ENCODE measurements at regions not wholly inside any gene's neighbourhood (a gene's known extent, or its start where the extent isn't known, plus 50 kb on each side); places are given as distances from the start of the nearest gene placed in this dataset.

DNA sequence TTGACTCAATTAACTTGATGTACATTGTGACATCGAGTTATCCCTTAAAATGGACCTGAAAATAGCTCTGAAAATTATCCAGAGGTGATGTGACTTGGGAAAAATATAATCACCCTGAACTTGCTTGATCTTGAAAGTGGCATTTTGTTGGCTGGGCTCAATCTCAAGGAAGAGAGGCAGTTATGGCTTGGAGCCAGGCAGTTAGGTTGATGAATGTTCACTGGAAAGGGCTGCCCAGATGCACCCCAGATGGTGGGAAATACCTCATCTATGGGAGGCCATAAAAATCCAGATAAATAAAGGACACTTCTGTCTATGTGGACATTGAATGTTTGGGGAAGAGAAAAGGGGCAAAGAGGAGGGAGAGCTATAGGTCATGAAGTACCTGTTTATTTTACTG is 55.7 kb upstream of the OR5AN1 start:
- DNase-seq (ENCODE audit: extremely low read depth, low read depth), result no peak
- TF ChIP-seq, protein P1, sequence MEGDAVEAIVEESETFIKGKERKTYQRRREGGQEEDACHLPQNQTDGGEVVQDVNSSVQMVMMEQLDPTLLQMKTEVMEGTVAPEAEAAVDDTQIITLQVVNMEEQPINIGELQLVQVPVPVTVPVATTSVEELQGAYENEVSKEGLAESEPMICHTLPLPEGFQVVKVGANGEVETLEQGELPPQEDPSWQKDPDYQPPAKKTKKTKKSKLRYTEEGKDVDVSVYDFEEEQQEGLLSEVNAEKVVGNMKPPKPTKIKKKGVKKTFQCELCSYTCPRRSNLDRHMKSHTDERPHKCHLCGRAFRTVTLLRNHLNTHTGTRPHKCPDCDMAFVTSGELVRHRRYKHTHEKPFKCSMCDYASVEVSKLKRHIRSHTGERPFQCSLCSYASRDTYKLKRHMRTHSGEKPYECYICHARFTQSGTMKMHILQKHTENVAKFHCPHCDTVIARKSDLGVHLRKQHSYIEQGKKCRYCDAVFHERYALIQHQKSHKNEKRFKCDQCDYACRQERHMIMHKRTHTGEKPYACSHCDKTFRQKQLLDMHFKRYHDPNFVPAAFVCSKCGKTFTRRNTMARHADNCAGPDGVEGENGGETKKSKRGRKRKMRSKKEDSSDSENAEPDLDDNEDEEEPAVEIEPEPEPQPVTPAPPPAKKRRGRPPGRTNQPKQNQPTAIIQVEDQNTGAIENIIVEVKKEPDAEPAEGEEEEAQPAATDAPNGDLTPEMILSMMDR (IDR thresholded peaks at IDR 0.05; ENCODE audit: low read depth, low read length), result no peak

- DNase-seq (ENCODE audit: extremely low read depth, low read depth), result no peak
- TF ChIP-seq, protein P1 (IDR thresholded peaks at IDR 0.05; ENCODE audit: low read depth, low read length), result no peak
Measured at GRCh38 chr11:59295435-59295834, 63.3 kb upstream of the OR5AN1 start.

DNA sequence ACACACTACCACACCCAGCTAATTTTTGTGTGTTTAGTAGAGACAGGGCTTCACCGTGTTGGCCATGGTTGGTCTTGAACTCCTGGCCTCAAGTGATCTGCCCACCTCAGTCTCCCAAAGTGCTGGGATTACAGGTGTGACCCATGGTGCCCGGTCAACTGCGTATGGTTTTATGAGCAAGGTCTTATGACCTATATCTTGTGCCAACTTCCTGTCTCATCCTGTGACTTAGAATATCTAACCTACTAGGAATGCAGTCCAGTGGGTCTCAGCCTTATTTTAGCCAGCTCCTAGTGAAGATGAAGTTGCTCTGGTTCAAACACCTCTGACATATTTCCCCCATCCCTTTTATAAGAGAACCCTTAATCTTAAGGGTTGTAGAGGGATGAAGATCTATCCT is 66.1 kb upstream of the OR5AN1 start:
- no peak for DNase-seq (ENCODE audit: extremely low read depth, low read depth)
- TF ChIP-seq, protein P1 (IDR thresholded peaks at IDR 0.05; ENCODE audit: low read depth, low read length), result no peak

DNA sequence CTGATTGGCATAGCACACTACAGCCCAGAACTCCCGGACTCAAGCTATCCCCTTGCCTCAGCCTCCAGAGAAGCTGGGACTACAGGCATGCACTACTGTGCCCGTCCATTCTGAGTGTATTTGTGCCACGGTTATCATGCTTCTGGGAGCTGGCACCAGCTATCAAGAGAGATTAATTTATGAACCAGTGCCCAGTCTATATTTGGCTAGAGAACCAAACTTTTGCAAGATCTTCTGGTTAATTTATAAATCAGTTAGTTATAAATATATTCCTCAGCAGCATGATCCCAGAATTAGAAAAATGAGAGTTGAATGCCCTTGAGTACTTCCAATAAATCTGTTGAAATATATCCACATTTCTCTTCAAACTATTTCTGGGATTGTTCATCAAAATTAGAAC is 67.5 kb upstream of the OR5AN1 start:
- DNase-seq (ENCODE audit: extremely low read depth, low read depth), result no peak
- TF ChIP-seq, protein P1 (IDR thresholded peaks at IDR 0.05; ENCODE audit: low read depth, low read length), result no peak

DNA sequence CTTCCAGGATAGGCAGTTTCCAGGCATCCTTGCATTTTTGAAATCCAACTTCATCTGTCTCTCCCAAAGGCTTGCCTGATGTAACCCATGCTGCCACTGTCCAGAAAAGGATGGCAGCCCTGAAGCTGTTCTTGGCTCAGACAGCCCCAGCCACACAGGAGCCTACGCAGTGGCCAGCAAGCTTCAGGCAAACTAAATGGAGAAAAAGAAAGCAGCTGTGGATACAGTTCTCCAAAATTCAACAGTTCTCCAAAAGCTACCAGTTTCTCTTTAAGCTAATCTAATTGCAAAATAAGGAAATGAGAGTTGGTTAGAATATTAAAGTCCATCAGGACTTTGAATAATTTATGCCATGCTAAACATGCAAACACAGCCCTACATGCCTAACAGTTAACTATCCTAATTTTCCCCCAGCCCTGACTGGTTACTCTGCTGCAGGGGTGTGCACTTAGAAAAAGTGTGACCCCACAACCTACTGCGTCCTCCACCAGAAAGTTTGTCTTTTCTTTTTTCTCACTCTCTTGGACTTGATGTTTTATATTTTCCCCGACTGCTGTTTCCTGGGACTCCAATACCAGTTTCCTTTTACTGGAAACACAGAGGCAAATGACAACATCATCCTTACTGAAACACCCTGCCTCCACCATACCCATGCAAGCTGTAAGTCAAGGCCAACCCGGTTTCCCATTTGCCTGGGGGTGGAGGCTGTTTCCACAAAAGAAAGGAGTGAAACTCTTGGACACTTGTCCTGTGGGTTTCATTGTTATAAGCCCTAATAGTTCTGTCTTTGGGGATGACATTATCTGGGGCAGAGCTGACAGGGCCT is 69.1 kb upstream of the OR5AN1 start:
- TF ChIP-seq, protein P1 (IDR thresholded peaks at IDR 0.05; ENCODE audit: low read depth, low read length), result no peak
- DNase-seq (ENCODE audit: extremely low read depth, low read depth), result no peak

GRCh38 chr11:59285716-59286260 is 72.9 kb upstream of the OR5AN1 start:
- no peak for DNase-seq (ENCODE audit: extremely low read depth, low read depth)
- TF ChIP-seq, protein P1 (IDR thresholded peaks at IDR 0.05; ENCODE audit: low read depth, low read length), result no peak

DNA sequence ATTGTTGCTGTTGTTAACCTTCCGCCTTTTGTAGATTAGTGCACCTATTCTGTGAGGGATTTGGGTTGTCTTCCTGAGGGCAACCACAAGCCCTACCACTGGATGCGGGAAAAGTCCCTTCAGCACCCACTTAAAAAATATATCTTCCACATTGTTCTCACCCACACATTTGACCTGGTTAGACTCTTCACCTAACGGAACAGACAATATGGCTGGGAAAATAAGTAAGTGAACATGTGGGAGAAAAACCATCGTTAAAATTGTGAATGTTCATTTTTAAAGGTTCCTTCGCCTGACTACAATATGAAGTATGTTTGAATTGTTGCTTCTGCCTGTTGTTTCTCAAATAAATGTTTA is 72.0 kb upstream of the MPEG1 start:
- TF ChIP-seq, protein P1 (IDR thresholded peaks at IDR 0.05; ENCODE audit: low read depth, low read length), result no peak
- no peak for DNase-seq (ENCODE audit: extremely low read depth, low read depth)

All from AG09319 (cell line).